Keratinocyte (primary cell): ENCODE measurements at regions not wholly inside any gene's neighbourhood (a gene's known extent, or its start where the extent isn't known, plus 50 kb on each side); places are given as distances from the start of the nearest gene placed in this dataset.

ENCODE experiments used
- EZH2 ChIP-seq: IDR thresholded peaks from one replicate; pipeline ENCODE4 v1.6.1; 2012; ENCODE audit warnings: inconsistent platforms, mild to moderate bottlenecking, low read length, moderate library complexity
- TF ChIP-seq, protein P1 (sequence below), 3 experiments: IDR thresholded peaks in 1 of 3; conservative IDR thresholded peaks in 1 of 3; optimal IDR thresholded peaks in 1 of 3; 2 replicates in 2 of 3; 3 replicates in 1 of 3; pipeline versions ENCODE3 to v1.5.1; 2011; ENCODE audit warnings: low read length in 3 of 3, mild to moderate bottlenecking in 3 of 3, moderate library complexity in 2 of 3, control low read depth in 1 of 3, inconsistent platforms in 1 of 3; ENCODE audit not compliant: insufficient read depth in 2 of 3; ENCODE audit errors: extremely low read depth in 1 of 3

DNA sequence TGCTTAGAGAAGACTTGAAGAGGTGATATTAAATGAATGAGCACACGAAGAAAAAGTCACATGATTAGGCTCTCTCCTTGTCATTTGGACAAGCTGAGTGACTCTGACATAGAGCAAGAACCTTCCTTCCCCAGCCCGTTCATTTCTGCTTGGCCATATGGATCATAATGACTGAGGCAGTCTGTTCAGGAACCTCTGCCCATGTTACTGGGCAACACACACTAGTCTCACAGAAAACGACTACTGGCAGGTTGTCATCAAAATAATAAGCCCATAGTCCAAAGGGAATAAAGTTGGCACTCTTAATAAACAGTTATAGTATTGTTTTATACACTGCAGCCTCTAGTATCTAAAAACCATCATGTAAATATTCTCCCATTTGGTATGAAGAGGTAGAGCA is 635.0 kb downstream of the REEP3 start:
- TF ChIP-seq, protein P1, sequence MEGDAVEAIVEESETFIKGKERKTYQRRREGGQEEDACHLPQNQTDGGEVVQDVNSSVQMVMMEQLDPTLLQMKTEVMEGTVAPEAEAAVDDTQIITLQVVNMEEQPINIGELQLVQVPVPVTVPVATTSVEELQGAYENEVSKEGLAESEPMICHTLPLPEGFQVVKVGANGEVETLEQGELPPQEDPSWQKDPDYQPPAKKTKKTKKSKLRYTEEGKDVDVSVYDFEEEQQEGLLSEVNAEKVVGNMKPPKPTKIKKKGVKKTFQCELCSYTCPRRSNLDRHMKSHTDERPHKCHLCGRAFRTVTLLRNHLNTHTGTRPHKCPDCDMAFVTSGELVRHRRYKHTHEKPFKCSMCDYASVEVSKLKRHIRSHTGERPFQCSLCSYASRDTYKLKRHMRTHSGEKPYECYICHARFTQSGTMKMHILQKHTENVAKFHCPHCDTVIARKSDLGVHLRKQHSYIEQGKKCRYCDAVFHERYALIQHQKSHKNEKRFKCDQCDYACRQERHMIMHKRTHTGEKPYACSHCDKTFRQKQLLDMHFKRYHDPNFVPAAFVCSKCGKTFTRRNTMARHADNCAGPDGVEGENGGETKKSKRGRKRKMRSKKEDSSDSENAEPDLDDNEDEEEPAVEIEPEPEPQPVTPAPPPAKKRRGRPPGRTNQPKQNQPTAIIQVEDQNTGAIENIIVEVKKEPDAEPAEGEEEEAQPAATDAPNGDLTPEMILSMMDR (optimal IDR thresholded peaks at IDR 0.05 in 1 of 3, IDR thresholded peaks at IDR 0.05 in 1 of 3, conservative IDR thresholded peaks at IDR 0.05 in 1 of 3; ENCODE audit: extremely low read depth in 1 of 3, insufficient read depth in 2 of 3, low read length in 3 of 3), result no peak
- TF ChIP-seq EZH2, result no peak
